ENCODE measurements at regions not wholly inside any gene's neighbourhood (a gene's known extent, or its start where the extent isn't known, plus 50 kb on each side); places are given as distances from the start of the nearest gene placed in this dataset.
"Not testable (repeated sequence)": the region's sequence is repeated elsewhere in the genome, so short reads cannot be mapped to it uniquely, and the experiment has no call there.

GRCh38 chr5:92942762-92943161 is 638.3 kb downstream of the NR2F1-AS1 start:
- no peaks in the 10 kb centered on the region for H3K9me3 ChIP-seq
- H3K4me1 ChIP-seq, result no peaks in the 10 kb centered on the region
- in situ Hi-C loops (cut with MboI; ENCODE audit: low pct_ligation_motif_present in 1 of 4, low pct_unique_long_range_greater_than_20kb in 1 of 4, low sequenced_read_pairs in 3 of 4), result no loop called here
- no peak overlapping the region for H3K27ac ChIP-seq
- no peaks in the 10 kb centered on the region for H3K36me3 ChIP-seq
- no peak overlapping the region for H3K4me3 ChIP-seq
- intact Hi-C loops (cut with DNase I; ENCODE audit: low total_unique reads), result no loop called here
- TF ChIP-seq CTCF (IDR thresholded peaks at IDR 0.05) (no peak), POLR2AphosphoS5 (IDR thresholded peaks at IDR 0.05) (no peak), POLR2A (IDR thresholded peaks at IDR 0.05) (no peak), EP300 (IDR thresholded peaks at IDR 0.05; ENCODE audit: low read depth) (no peak)
- no peaks in the 10 kb centered on the region for H3K27me3 ChIP-seq
- no peak for DNase-seq

GRCh38 chr5:92941806-92942205 is 639.2 kb downstream of the NR2F1-AS1 start:
- WGBS, 2 donors (ENCODE audit: low coverage in 1 of 2), result 87% methylated on average over 6 to 9 of the region's 9 CpGs
- no peaks in the 10 kb centered on the region for H3K4me1 ChIP-seq
- no peak overlapping the region for H3K27ac ChIP-seq
- no peak for DNase-seq
- H3K9me3 ChIP-seq, result no peaks in the 10 kb centered on the region
- H3K4me3 ChIP-seq, result no peak overlapping the region
- TF ChIP-seq CTCF (IDR thresholded peaks at IDR 0.05) (no peak), POLR2AphosphoS5 (IDR thresholded peaks at IDR 0.05) (no peak), EP300 (IDR thresholded peaks at IDR 0.05; ENCODE audit: low read depth) (no peak), POLR2A (IDR thresholded peaks at IDR 0.05) (no peak)
- no peaks in the 10 kb centered on the region for H3K36me3 ChIP-seq
- H3K27me3 ChIP-seq, result no peaks in the 10 kb centered on the region
- intact Hi-C loops (cut with DNase I; ENCODE audit: low total_unique reads), result no loop called here
- in situ Hi-C loops (cut with MboI; ENCODE audit: low pct_ligation_motif_present in 1 of 4, low pct_unique_long_range_greater_than_20kb in 1 of 4, low sequenced_read_pairs in 3 of 4), result no loop called here

- no peaks in the 10 kb centered on the region for H3K27me3 ChIP-seq
- H3K4me3 ChIP-seq, result no peak overlapping the region
- no peak overlapping the region for H3K27ac ChIP-seq
- in situ Hi-C loops (cut with MboI; ENCODE audit: low pct_ligation_motif_present in 1 of 4, low pct_unique_long_range_greater_than_20kb in 1 of 4, low sequenced_read_pairs in 3 of 4), result no loop called here
- 8 to 13% methylated on average over 2 to 4 of the region's 4 CpGs for WGBS, 2 donors (ENCODE audit: low coverage in 1 of 2)
- no peaks in the 10 kb centered on the region for H3K9me3 ChIP-seq
- DNase-seq, result no peak
- no peaks in the 10 kb centered on the region for H3K36me3 ChIP-seq
- no peaks in the 10 kb centered on the region for H3K4me1 ChIP-seq
- intact Hi-C loops (cut with DNase I; ENCODE audit: low total_unique reads), result no loop called here
- TF ChIP-seq POLR2A (IDR thresholded peaks at IDR 0.05), result no peak
These were observed 641.6 kb downstream of the NR2F1-AS1 start for GRCh38 chr5:92939428-92939827.

GRCh38 chr5:92937396-92937795 is 643.6 kb downstream of the NR2F1-AS1 start:
- H3K4me3 ChIP-seq; in situ Hi-C loops (cut with MboI; ENCODE audit: low pct_ligation_motif_present in 1 of 4, low pct_unique_long_range_greater_than_20kb in 1 of 4, low sequenced_read_pairs in 3 of 4); H3K27ac ChIP-seq; H3K27me3 ChIP-seq; H3K36me3 ChIP-seq; H3K9me3 ChIP-seq; H3K4me1 ChIP-seq; DNase-seq; intact Hi-C loops (cut with DNase I; ENCODE audit: low total_unique reads): not testable (repeated sequence)
- WGBS, 2 donors (ENCODE audit: low coverage in 1 of 2), result 73 to 88% methylated on average over 1 to 2 of the region's 2 CpGs

- DNase-seq, result no peak
- Histone ChIP-seq H3K4me3 (no peak overlapping the region), H3K4me1 (no peaks in the 10 kb centered on the region), H3K27me3 (no peaks in the 10 kb centered on the region), H3K9me3 (no peaks in the 10 kb centered on the region), H3K27ac (no peak overlapping the region), H3K36me3 (no peaks in the 10 kb centered on the region)
- 69 to 79% methylated on average over 3 of the region's 3 CpGs for WGBS, 2 donors (ENCODE audit: low coverage in 1 of 2)
- intact Hi-C loops (cut with DNase I; ENCODE audit: low total_unique reads) (no loop called here), in situ Hi-C loops (cut with MboI; ENCODE audit: low pct_ligation_motif_present in 1 of 4, low pct_unique_long_range_greater_than_20kb in 1 of 4, low sequenced_read_pairs in 3 of 4) (no loop called here)
- no peak for TF ChIP-seq CTCF (IDR thresholded peaks at IDR 0.05)
- no peak for TF ChIP-seq POLR2A (IDR thresholded peaks at IDR 0.05)
- TF ChIP-seq EP300 (IDR thresholded peaks at IDR 0.05; ENCODE audit: low read depth), result no peak
- no peak for TF ChIP-seq POLR2AphosphoS5 (IDR thresholded peaks at IDR 0.05)
These were observed 651.0 kb downstream of the NR2F1-AS1 start for GRCh38 chr5:92930057-92930456.
